H1 (cell line): ENCODE measurements at regions not wholly inside any gene's neighbourhood (a gene's known extent, or its start where the extent isn't known, plus 50 kb on each side); places are given as distances from the start of the nearest gene placed in this dataset.

Experiments
- BRCA1 ChIP-seq: IDR thresholded peaks from 2 replicates; pipeline ENCODE4 v1.6.1; 2012; ENCODE audit warnings: low read depth, low read length, improper control_type of control experiment
- CBX8 ChIP-seq: fragments of 300-800, 300-1000 bp; sonication (generic); IDR thresholded peaks from 2 replicates; pipeline ENCODE4 v1.7.1; 2016; ENCODE audit warnings: low read depth, low read length, borderline replicate concordance
- CHD2 ChIP-seq: IDR thresholded peaks from 2 replicates; pipeline ENCODE4 v1.6.1; 2012; ENCODE audit warnings: low read length, improper control_type of control experiment
- RBBP5 ChIP-seq: IDR thresholded peaks from 2 replicates; pipeline ENCODE4 v1.7.1; 2012; ENCODE audit warnings: low read depth, mild to moderate bottlenecking, inconsistent platforms, low read length, moderate library complexity, borderline replicate concordance
- RFX5 ChIP-seq: IDR thresholded peaks from 2 replicates; pipeline ENCODE4 v1.6.1; 2011; ENCODE audit warnings: low read depth, low read length, improper control_type of control experiment, borderline replicate concordance
- RNF2 ChIP-seq: fragments of 200-900, 300-1000 bp; sonication (generic); IDR thresholded peaks from 2 replicates; pipeline ENCODE4 v1.7.1; 2016; ENCODE audit warnings: borderline replicate concordance, low read depth, mild to moderate bottlenecking, antibody characterized with exemption, low read length; ENCODE audit not compliant: poor library complexity, severe bottlenecking; ENCODE audit errors: missing control alignments
- SIN3A ChIP-seq, 2 experiments: IDR thresholded peaks in 1 of 2; conservative IDR thresholded peaks in 1 of 2; 2 replicates each; pipeline ENCODE4 v1.6.1; 2011 to 2012; ENCODE audit warnings: low read length in 2 of 2, improper control_type of control experiment in 1 of 2, low read depth in 1 of 2, mild to moderate bottlenecking in 1 of 2
- TF ChIP-seq, protein P1 (sequence below): fragments of 300-600 bp; sonication (generic); IDR thresholded peaks from 2 replicates; pipeline ENCODE4 v1.7.1; 2012; ENCODE audit warnings: low read length, moderate library complexity, mild to moderate bottlenecking, inconsistent platforms; ENCODE audit not compliant: insufficient replicate concordance
- TF ChIP-seq, protein P2 (sequence below): IDR thresholded peaks from 2 replicates; pipeline ENCODE4 v1.6.1; 2011; ENCODE audit warnings: low read depth, mild to moderate bottlenecking, low read length; ENCODE audit not compliant: insufficient read depth

GRCh38 chr7:142616121-142616643, 133.1 kb upstream of the PRSS1 start (continued):
- TF ChIP-seq, protein P1, sequence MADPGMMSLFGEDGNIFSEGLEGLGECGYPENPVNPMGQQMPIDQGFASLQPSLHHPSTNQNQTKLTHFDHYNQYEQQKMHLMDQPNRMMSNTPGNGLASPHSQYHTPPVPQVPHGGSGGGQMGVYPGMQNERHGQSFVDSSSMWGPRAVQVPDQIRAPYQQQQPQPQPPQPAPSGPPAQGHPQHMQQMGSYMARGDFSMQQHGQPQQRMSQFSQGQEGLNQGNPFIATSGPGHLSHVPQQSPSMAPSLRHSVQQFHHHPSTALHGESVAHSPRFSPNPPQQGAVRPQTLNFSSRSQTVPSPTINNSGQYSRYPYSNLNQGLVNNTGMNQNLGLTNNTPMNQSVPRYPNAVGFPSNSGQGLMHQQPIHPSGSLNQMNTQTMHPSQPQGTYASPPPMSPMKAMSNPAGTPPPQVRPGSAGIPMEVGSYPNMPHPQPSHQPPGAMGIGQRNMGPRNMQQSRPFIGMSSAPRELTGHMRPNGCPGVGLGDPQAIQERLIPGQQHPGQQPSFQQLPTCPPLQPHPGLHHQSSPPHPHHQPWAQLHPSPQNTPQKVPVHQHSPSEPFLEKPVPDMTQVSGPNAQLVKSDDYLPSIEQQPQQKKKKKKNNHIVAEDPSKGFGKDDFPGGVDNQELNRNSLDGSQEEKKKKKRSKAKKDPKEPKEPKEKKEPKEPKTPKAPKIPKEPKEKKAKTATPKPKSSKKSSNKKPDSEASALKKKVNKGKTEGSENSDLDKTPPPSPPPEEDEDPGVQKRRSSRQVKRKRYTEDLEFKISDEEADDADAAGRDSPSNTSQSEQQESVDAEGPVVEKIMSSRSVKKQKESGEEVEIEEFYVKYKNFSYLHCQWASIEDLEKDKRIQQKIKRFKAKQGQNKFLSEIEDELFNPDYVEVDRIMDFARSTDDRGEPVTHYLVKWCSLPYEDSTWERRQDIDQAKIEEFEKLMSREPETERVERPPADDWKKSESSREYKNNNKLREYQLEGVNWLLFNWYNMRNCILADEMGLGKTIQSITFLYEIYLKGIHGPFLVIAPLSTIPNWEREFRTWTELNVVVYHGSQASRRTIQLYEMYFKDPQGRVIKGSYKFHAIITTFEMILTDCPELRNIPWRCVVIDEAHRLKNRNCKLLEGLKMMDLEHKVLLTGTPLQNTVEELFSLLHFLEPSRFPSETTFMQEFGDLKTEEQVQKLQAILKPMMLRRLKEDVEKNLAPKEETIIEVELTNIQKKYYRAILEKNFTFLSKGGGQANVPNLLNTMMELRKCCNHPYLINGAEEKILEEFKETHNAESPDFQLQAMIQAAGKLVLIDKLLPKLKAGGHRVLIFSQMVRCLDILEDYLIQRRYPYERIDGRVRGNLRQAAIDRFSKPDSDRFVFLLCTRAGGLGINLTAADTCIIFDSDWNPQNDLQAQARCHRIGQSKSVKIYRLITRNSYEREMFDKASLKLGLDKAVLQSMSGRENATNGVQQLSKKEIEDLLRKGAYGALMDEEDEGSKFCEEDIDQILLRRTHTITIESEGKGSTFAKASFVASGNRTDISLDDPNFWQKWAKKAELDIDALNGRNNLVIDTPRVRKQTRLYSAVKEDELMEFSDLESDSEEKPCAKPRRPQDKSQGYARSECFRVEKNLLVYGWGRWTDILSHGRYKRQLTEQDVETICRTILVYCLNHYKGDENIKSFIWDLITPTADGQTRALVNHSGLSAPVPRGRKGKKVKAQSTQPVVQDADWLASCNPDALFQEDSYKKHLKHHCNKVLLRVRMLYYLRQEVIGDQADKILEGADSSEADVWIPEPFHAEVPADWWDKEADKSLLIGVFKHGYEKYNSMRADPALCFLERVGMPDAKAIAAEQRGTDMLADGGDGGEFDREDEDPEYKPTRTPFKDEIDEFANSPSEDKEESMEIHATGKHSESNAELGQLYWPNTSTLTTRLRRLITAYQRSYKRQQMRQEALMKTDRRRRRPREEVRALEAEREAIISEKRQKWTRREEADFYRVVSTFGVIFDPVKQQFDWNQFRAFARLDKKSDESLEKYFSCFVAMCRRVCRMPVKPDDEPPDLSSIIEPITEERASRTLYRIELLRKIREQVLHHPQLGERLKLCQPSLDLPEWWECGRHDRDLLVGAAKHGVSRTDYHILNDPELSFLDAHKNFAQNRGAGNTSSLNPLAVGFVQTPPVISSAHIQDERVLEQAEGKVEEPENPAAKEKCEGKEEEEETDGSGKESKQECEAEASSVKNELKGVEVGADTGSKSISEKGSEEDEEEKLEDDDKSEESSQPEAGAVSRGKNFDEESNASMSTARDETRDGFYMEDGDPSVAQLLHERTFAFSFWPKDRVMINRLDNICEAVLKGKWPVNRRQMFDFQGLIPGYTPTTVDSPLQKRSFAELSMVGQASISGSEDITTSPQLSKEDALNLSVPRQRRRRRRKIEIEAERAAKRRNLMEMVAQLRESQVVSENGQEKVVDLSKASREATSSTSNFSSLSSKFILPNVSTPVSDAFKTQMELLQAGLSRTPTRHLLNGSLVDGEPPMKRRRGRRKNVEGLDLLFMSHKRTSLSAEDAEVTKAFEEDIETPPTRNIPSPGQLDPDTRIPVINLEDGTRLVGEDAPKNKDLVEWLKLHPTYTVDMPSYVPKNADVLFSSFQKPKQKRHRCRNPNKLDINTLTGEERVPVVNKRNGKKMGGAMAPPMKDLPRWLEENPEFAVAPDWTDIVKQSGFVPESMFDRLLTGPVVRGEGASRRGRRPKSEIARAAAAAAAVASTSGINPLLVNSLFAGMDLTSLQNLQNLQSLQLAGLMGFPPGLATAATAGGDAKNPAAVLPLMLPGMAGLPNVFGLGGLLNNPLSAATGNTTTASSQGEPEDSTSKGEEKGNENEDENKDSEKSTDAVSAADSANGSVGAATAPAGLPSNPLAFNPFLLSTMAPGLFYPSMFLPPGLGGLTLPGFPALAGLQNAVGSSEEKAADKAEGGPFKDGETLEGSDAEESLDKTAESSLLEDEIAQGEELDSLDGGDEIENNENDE, result no peak
- no peak for TF ChIP-seq BRCA1
- TF ChIP-seq CBX8, result no peak
- no peak for TF ChIP-seq CHD2
- TF ChIP-seq RNF2, result no peak
- TF ChIP-seq RFX5, result no peak
- TF ChIP-seq SIN3A (conservative IDR thresholded peaks at IDR 0.05 in 1 of 2, IDR thresholded peaks at IDR 0.05 in 1 of 2; ENCODE audit: low read depth in 1 of 2, low read length in 2 of 2), result no peak
- TF ChIP-seq, protein P2, sequence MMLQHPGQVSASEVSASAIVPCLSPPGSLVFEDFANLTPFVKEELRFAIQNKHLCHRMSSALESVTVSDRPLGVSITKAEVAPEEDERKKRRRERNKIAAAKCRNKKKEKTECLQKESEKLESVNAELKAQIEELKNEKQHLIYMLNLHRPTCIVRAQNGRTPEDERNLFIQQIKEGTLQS, result no peak
- TF ChIP-seq RBBP5, result no peak
